ENCODE measurements at regions not wholly inside any gene's neighbourhood (a gene's known extent, or its start where the extent isn't known, plus 50 kb on each side); places are given as distances from the start of the nearest gene placed in this dataset.

- Mint-ChIP-seq H3K4me1 (peaks cover 6% of the 10 kb centered on the region), H3K36me3 (ENCODE audit: low read depth) (peaks cover 2% of the 10 kb centered on the region), H3K4me3 (no peak overlapping the region), H3K27me3 (no peaks in the 10 kb centered on the region), H3K27ac (no peak overlapping the region)
- ATAC-seq (no peak), DNase-seq (no peak)
- H3K9me3 ChIP-seq (ENCODE audit: control insufficient read depth, low read length, poor library complexity, severe bottlenecking) = no peaks in the 10 kb centered on the region
These were observed 259.9 kb downstream of the FOXO1 start for GRCh38 chr13:40406405-40407120.

- no peak for ATAC-seq
- no peaks in the 10 kb centered on the region for H3K27me3 Mint-ChIP-seq
These were observed 258.9 kb downstream of the FOXO1 start for GRCh38 chr13:40407567-40407966.

GRCh38 chr13:40408602-40409001, 257.8 kb downstream of the FOXO1 start:
- Mint-ChIP-seq H3K4me1 (no peaks in the 10 kb centered on the region), H3K27me3 (no peaks in the 10 kb centered on the region), H3K27ac (no peak overlapping the region), H3K36me3 (ENCODE audit: low read depth) (peaks cover 2% of the 10 kb centered on the region), H3K4me3 (no peak overlapping the region)
- H3K9me3 ChIP-seq (ENCODE audit: control insufficient read depth, low read length, poor library complexity, severe bottlenecking) = no peaks in the 10 kb centered on the region
- ATAC-seq (no peak), DNase-seq (no peak)

More at GRCh38 chr13:40407567-40407966, 258.9 kb downstream of the FOXO1 start:
- no peaks in the 10 kb centered on the region for H3K9me3 ChIP-seq (ENCODE audit: control insufficient read depth, low read length, poor library complexity, severe bottlenecking)
- Mint-ChIP-seq H3K36me3 (ENCODE audit: low read depth) (peaks cover 2% of the 10 kb centered on the region), H3K4me1 (peaks cover 4% of the 10 kb centered on the region), H3K4me3 (no peak overlapping the region), H3K27ac (no peak overlapping the region)
- no peak for DNase-seq

DNA sequence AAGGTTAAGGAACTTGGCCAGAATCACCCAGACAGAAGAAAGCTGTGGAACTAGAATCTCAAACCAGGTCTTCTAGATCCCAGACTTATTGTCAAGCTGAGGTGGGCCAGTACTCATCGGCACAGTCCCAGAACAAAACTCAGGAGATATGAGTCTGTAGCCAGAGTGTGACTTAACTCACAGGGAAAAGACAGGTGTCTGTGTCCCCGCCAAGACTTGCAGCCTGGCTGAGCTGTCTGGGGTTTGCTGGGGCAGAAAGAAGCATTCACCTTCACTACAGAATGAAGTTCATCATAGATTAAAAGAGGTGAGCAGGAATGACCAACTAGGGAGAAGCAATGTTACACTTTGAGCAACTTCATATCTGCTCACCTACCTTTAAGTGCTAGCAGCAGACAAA, 257.2 kb downstream of the FOXO1 start:
- H3K4me3 Mint-ChIP-seq = no peak overlapping the region
- ATAC-seq (no peak), DNase-seq (no peak)
- H3K36me3 Mint-ChIP-seq (ENCODE audit: low read depth) = peaks cover 2% of the 10 kb centered on the region
- H3K4me1 Mint-ChIP-seq = no peaks in the 10 kb centered on the region
- no peaks in the 10 kb centered on the region for H3K27me3 Mint-ChIP-seq
- H3K27ac Mint-ChIP-seq = no peak overlapping the region
- no peaks in the 10 kb centered on the region for H3K9me3 ChIP-seq (ENCODE audit: control insufficient read depth, low read length, poor library complexity, severe bottlenecking)

DNA sequence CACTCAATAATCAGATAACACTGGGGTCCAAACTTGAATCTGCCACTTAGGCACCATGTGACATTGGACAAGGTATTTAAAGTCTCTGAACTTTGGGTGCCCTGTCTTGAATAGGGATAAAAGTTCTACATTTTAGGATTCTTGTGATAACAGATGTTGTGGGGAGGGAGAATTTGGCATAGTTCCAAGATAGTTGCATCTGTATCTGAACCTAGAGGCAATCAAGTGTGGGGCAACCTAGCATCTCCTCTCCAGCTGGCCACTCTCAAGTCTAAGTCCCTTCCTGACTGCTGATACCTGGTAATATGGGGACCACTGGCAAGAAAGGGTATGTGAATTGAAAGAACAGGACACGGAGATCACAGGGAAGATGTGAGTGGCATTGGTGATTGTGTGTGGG, 256.1 kb downstream of the FOXO1 start:
- Mint-ChIP-seq H3K27me3 (no peaks in the 10 kb centered on the region), H3K4me3 (no peak overlapping the region), H3K4me1 (no peaks in the 10 kb centered on the region), H3K27ac (no peak overlapping the region), H3K36me3 (ENCODE audit: low read depth) (peaks cover 2% of the 10 kb centered on the region)
- no peak for DNase-seq
- no peaks in the 10 kb centered on the region for H3K9me3 ChIP-seq (ENCODE audit: control insufficient read depth, low read length, poor library complexity, severe bottlenecking)
- no peak for ATAC-seq

GRCh38 chr13:40420160-40420740, 246.2 kb downstream of the FOXO1 start:
- ATAC-seq (no peak), DNase-seq (no peak)
- peaks cover 5% of the 10 kb centered on the region for H3K4me1 Mint-ChIP-seq
- no peak overlapping the region for H3K4me3 Mint-ChIP-seq
- no peaks in the 10 kb centered on the region for H3K27me3 Mint-ChIP-seq
- H3K9me3 ChIP-seq (ENCODE audit: control insufficient read depth, low read length, poor library complexity, severe bottlenecking) = no peaks in the 10 kb centered on the region
- no peak overlapping the region for H3K27ac Mint-ChIP-seq
- H3K36me3 Mint-ChIP-seq (ENCODE audit: low read depth) = no peaks in the 10 kb centered on the region

- H3K27me3 Mint-ChIP-seq = no peaks in the 10 kb centered on the region
- no peaks in the 10 kb centered on the region for H3K36me3 Mint-ChIP-seq (ENCODE audit: low read depth)
- H3K4me3 Mint-ChIP-seq = no peak overlapping the region
- H3K27ac Mint-ChIP-seq = peak overlapping the region; percentile 12
- H3K4me1 Mint-ChIP-seq = peaks cover 5% of the 10 kb centered on the region
- ATAC-seq (no peak), DNase-seq (no peak)
- no peaks in the 10 kb centered on the region for H3K9me3 ChIP-seq (ENCODE audit: control insufficient read depth, low read length, poor library complexity, severe bottlenecking)
These were observed 243.7 kb downstream of the FOXO1 start for GRCh38 chr13:40422588-40423235.

DNA sequence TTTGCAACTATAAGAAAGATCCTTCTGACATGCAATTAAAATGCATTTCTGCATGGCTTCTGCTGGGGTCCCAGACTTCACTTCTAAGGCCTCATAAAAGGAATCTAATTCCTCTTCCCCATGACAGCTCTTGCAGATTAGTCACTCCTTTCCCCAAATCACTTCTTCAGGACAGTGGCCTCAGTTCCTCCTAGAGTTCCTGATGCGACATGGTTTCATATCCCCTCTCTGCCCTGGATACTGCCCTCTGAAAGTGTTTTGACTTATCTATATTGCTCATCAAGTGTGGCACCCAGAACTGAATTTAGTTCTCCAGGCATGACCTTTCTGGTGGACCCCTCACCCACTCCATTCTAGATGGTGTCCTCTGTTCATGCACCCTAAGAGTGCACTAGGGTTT, 238.1 kb downstream of the FOXO1 start:
- H3K36me3 Mint-ChIP-seq (ENCODE audit: low read depth) = no peaks in the 10 kb centered on the region
- no peak for DNase-seq
- H3K4me1 Mint-ChIP-seq = peaks cover 11% of the 10 kb centered on the region

GRCh38 chr13:40429706-40430545, 236.5 kb downstream of the FOXO1 start:
- H3K27me3 Mint-ChIP-seq = no peaks in the 10 kb centered on the region
- no peaks in the 10 kb centered on the region for H3K36me3 Mint-ChIP-seq (ENCODE audit: low read depth)
- ATAC-seq = no peak
- H3K4me3 Mint-ChIP-seq = no peak overlapping the region
- H3K27ac Mint-ChIP-seq = peak overlapping the region; percentile 62
- DNase-seq = no peak
- H3K4me1 Mint-ChIP-seq = peaks cover 25% of the 10 kb centered on the region
- no peaks in the 10 kb centered on the region for H3K9me3 ChIP-seq (ENCODE audit: control insufficient read depth, low read length, poor library complexity, severe bottlenecking)

More for the DNA sequence above, 238.1 kb downstream of the FOXO1 start:
- H3K4me3 Mint-ChIP-seq = no peak overlapping the region
- H3K27me3 Mint-ChIP-seq = no peaks in the 10 kb centered on the region
- H3K27ac Mint-ChIP-seq = no peak overlapping the region
- no peak for ATAC-seq
- no peaks in the 10 kb centered on the region for H3K9me3 ChIP-seq (ENCODE audit: control insufficient read depth, low read length, poor library complexity, severe bottlenecking)

- Mint-ChIP-seq H3K4me1 (peaks cover 32% of the 10 kb centered on the region), H3K27me3 (no peaks in the 10 kb centered on the region)
- ATAC-seq = no peak
These were observed 234.1 kb downstream of the FOXO1 start for GRCh38 chr13:40432018-40432978.

GRCh38 chr13:40433001-40433400, 233.4 kb downstream of the FOXO1 start:
- Mint-ChIP-seq H3K36me3 (ENCODE audit: low read depth) (no peaks in the 10 kb centered on the region), H3K4me1 (peaks cover 38% of the 10 kb centered on the region), H3K4me3 (no peak overlapping the region), H3K27me3 (no peaks in the 10 kb centered on the region), H3K27ac (peak overlapping the region; percentile 77)
- H3K9me3 ChIP-seq (ENCODE audit: control insufficient read depth, low read length, poor library complexity, severe bottlenecking) = no peaks in the 10 kb centered on the region
- ATAC-seq (no peak), DNase-seq (no peak)

More at GRCh38 chr13:40432018-40432978, 234.1 kb downstream of the FOXO1 start:
- H3K4me3 Mint-ChIP-seq = no peak overlapping the region
- no peaks in the 10 kb centered on the region for H3K9me3 ChIP-seq (ENCODE audit: control insufficient read depth, low read length, poor library complexity, severe bottlenecking)
- peak overlapping the region; percentile 45 for H3K27ac Mint-ChIP-seq
- no peak for DNase-seq
- H3K36me3 Mint-ChIP-seq (ENCODE audit: low read depth) = no peaks in the 10 kb centered on the region

DNA sequence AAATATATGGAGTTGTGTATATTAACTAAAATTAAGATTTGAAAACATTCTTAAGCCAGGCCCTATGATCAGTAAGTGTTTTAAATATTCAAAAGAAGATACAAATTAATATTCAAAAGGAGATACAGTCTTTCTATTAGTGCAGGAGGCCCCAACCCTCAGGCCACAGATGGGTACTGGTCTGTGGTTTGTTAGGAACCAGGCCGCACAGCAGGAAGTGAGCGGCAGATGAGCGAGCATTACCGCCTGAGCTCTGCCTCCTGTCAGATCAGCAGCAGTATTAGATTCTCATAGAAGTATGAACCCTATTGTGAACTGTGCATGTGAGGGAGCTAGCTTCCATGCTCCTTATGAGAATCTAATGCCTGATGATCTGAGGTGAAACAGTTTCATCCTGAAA, 232.9 kb downstream of the FOXO1 start:
- Mint-ChIP-seq H3K27me3 (no peaks in the 10 kb centered on the region), H3K36me3 (ENCODE audit: low read depth) (no peaks in the 10 kb centered on the region), H3K4me3 (peak overlapping the region; percentile 49), H3K27ac (peak overlapping the region; percentile 77), H3K4me1 (peaks cover 44% of the 10 kb centered on the region)
- ATAC-seq = peak; percentile 78
- no peaks in the 10 kb centered on the region for H3K9me3 ChIP-seq (ENCODE audit: control insufficient read depth, low read length, poor library complexity, severe bottlenecking)
- DNase-seq = peak in 1 of 3 donors; percentile 14
